Activated effector memory CD4-positive, alpha-beta T cell treated with Interleukin-2 at 50 U/mL for 16 hours (primary cell): ENCODE measurements at regions not wholly inside any gene's neighbourhood (a gene's known extent, or its start where the extent isn't known, plus 50 kb on each side); places are given as distances from the start of the nearest gene placed in this dataset.
"Not testable (repeated sequence)": the region's sequence is repeated elsewhere in the genome, so short reads cannot be mapped to it uniquely, and the experiment has no call there.

Experiments
- DNase-seq: peaks from one replicate; pipeline ENCODE4 v3.0.0-alpha.2; 2020

- DNase-seq: no peak
These were observed 220.7 kb upstream of the EGLN3 start for GRCh38 chr14:34171431-34172172.

- no peak for DNase-seq
These were observed 220.0 kb upstream of the EGLN3 start for GRCh38 chr14:34170882-34171281.

- no peak for DNase-seq
These were observed 218.7 kb upstream of the EGLN3 start for GRCh38 chr14:34169561-34169960.

GRCh38 chr14:34168656-34169055 lies 217.8 kb upstream of the EGLN3 start:
- no peak for DNase-seq

GRCh38 chr14:34165847-34166350 lies 215.0 kb upstream of the EGLN3 start:
- no peak for DNase-seq

- no peak for DNase-seq
These were observed 213.4 kb upstream of the EGLN3 start for GRCh38 chr14:34164162-34164864.

GRCh38 chr14:34161351-34162082 lies 210.6 kb upstream of the EGLN3 start:
- DNase-seq: no peak

- no peak for DNase-seq
These were observed 209.7 kb upstream of the EGLN3 start for GRCh38 chr14:34160619-34161018.

- no peak for DNase-seq
These were observed 206.8 kb upstream of the EGLN3 start for GRCh38 chr14:34157651-34158050.

- no peak for DNase-seq
These were observed 196.6 kb upstream of the EGLN3 start for GRCh38 chr14:34147461-34147860.

GRCh38 chr14:34140127-34140526 lies 189.3 kb upstream of the EGLN3 start:
- DNase-seq: not testable (repeated sequence)

GRCh38 chr14:34139160-34140121 lies 188.6 kb upstream of the EGLN3 start:
- DNase-seq: not testable (repeated sequence)

GRCh38 chr14:34138175-34138574 lies 187.3 kb upstream of the EGLN3 start:
- no peak for DNase-seq

- no peak for DNase-seq
These were observed 186.3 kb upstream of the EGLN3 start for GRCh38 chr14:34137001-34137745.

GRCh38 chr14:34135492-34135891 lies 184.6 kb upstream of the EGLN3 start:
- no peak for DNase-seq

- DNase-seq: no peak
These were observed 183.6 kb upstream of the EGLN3 start for GRCh38 chr14:34134484-34134883.

- no peak for DNase-seq
These were observed 179.2 kb upstream of the EGLN3 start for GRCh38 chr14:34129927-34130552.

GRCh38 chr14:34128665-34129064 lies 177.8 kb upstream of the EGLN3 start:
- DNase-seq: no peak

GRCh38 chr14:34126586-34126985 lies 175.7 kb upstream of the EGLN3 start:
- no peak for DNase-seq

- DNase-seq: no peak
These were observed 173.7 kb upstream of the EGLN3 start for GRCh38 chr14:34124585-34124984.

GRCh38 chr14:34122650-34123049 lies 171.8 kb upstream of the EGLN3 start:
- DNase-seq: no peak
